Lower leg skin (tissue), 4 donors: ENCODE measurements at regions not wholly inside any gene's neighbourhood (a gene's known extent, or its start where the extent isn't known, plus 50 kb on each side); places are given as distances from the start of the nearest gene placed in this dataset.

ENCODE experiments used
- DNase-seq, 2 donors: peaks; one replicate each; pipeline ENCODE4 v3.0.0-alpha.2; 2019; ENCODE audit warnings: low spot score in 2 of 2
- H3K4me3 ChIP-seq: fragments of 200-600 bp; sonication (generic); 2 replicates; pipeline ENCODE4 v1.5.1; 2017; ENCODE audit warnings: mild to moderate bottlenecking, low read depth; ENCODE audit not compliant: poor library complexity, severe bottlenecking
- POLR2A ChIP-seq, 2 donors: fragments of 450-650 bp; IDR thresholded peaks; one replicate each; pipeline ENCODE4 v1.6.1; 2016 to 2017; ENCODE audit warnings: antibody characterized with exemption in 2 of 2, mild to moderate bottlenecking in 1 of 2, moderate library complexity in 1 of 2
- WGBS, 2 donors: methylation state at CpG; one replicate each; pipeline ENCODE4 v1.1.5; 2018; 5-methylcytosine and 5-hydroxymethylcytosine counted together
- intact Hi-C: fragments of 100-400 bp; cut with DNase I; formaldehyde crosslinking; loops from one replicate; pipeline ENCODE4 v1.15.0; 2023; ENCODE audit warnings: low total_unique reads
- TF ChIP-seq, protein P1 (sequence below), 3 donors: fragments of 450-650 bp; IDR thresholded peaks; one replicate each; pipeline ENCODE4 v1.5.1; 2016; ENCODE audit warnings: antibody characterized with exemption in 3 of 3, mild to moderate bottlenecking in 3 of 3, moderate library complexity in 2 of 3

DNA sequence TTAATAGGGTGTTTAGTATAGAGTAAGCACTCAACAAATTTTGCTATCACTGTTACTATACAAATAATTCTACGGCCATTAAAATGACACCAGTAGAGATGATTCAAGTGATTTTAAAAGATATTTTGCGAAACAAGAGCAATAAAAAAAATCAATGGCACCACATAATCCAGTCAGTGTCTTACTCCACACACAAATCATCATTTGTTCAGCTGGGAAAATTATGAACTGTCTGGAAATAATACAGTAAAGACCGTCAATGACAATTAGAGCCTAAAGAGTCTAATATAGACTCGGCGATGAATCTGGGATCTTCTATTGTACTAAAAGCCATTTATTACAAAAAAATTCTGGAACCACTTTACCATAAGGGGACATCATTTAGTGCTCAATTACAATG, 270.5 kb downstream of the ARRDC4 start:
- DNase-seq = no peak
- intact Hi-C loops = no loop called here
- no peak for TF ChIP-seq POLR2A (IDR thresholded peaks at IDR 0.05)
- WGBS, 2 donors = 87 to 88% methylated on average over 5 of the region's 5 CpGs
- H3K4me3 ChIP-seq = no peak overlapping the region

DNA sequence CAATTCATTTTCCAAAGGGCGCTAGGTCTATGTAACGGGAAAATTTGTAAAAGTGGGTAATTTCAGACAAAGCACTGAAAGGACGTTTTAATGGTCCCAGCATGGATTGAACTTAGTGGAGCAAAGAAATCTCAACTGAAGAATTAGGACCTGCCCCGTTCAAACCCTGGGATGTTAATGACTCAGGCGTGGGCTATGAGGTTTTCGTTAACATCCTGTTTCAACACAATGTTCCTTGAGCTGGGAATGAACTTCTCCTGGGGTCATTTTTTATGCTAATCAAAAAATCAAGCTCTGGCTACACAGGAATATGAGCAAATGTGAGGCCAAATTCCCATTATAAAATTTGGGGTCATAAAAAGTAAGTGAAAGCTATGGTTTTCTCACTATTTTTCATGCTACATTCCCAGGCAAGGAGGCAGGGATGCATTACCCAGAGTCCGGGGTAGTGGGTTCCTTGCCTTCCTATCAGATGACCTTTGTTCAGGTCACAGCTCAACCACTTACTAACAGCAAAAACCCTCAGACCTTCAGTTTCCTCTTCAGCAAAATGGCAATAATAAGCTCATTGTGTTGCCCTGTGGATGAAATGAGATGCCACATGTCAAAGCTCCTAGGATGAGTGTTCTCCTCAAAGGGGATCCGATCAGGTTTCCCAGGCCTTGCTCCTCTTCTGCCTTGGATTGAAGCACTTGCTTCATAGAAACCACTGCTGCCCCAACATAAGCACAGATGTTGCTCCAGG, 271.4 kb downstream of the ARRDC4 start:
- intact Hi-C loops = no loop called here
- WGBS, 2 donors = 75 to 77% methylated on average over 8 of the region's 8 CpGs
- H3K4me3 ChIP-seq = no peak overlapping the region
- TF ChIP-seq POLR2A (IDR thresholded peaks at IDR 0.05) = no peak
- TF ChIP-seq, protein P1, sequence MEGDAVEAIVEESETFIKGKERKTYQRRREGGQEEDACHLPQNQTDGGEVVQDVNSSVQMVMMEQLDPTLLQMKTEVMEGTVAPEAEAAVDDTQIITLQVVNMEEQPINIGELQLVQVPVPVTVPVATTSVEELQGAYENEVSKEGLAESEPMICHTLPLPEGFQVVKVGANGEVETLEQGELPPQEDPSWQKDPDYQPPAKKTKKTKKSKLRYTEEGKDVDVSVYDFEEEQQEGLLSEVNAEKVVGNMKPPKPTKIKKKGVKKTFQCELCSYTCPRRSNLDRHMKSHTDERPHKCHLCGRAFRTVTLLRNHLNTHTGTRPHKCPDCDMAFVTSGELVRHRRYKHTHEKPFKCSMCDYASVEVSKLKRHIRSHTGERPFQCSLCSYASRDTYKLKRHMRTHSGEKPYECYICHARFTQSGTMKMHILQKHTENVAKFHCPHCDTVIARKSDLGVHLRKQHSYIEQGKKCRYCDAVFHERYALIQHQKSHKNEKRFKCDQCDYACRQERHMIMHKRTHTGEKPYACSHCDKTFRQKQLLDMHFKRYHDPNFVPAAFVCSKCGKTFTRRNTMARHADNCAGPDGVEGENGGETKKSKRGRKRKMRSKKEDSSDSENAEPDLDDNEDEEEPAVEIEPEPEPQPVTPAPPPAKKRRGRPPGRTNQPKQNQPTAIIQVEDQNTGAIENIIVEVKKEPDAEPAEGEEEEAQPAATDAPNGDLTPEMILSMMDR (IDR thresholded peaks at IDR 0.05) = no peak
- DNase-seq = no peak

DNA sequence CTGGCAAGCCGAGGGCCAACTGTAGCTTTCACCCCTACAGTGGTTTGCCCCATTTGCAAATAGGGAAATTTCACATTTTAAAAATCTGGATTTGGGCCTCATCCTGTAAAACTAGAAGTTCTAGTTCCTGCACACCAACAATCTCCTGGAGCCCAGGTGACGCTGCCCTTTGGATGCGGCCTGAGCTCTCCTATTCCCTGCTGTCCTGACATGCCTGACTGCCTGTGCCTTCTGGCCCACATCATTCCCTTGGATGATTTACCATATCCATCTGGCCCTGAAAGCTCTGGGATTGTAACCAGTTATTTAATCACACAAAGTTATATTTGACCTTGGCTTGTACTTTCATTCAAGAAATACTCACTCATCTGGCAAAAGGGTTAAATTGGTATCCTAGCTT, 272.3 kb downstream of the ARRDC4 start:
- no peak for TF ChIP-seq POLR2A (IDR thresholded peaks at IDR 0.05)
- TF ChIP-seq, protein P1 (IDR thresholded peaks at IDR 0.05) = no peak
- 54 to 72% methylated on average over 3 of the region's 3 CpGs for WGBS, 2 donors
- no peak overlapping the region for H3K4me3 ChIP-seq
- intact Hi-C loops = no loop called here
- no peak for DNase-seq

DNA sequence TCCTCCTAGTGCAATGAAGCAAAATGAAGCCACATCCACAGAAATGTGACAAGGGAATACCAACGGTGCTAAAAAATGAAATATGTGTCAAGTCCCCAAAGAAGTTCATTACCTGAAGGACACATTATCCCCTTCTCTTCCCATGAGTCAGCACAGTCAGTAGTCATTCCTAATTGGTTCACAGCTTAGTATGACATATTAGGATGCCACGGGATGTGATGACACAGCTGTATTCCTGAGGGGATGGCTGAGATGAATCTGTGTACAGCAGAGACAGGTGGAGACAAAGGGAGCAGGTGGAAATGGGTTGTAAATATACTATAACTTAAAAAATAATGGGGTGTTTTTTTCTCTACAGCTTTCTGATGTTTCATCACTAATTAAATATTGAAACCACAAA, 273.4 kb downstream of the ARRDC4 start:
- WGBS, 2 donors = 65 to 83% methylated on average over 2 of the region's 2 CpGs
- no peak for DNase-seq
- no peak overlapping the region for H3K4me3 ChIP-seq
- TF ChIP-seq POLR2A (IDR thresholded peaks at IDR 0.05) = no peak
- TF ChIP-seq, protein P1 (IDR thresholded peaks at IDR 0.05) = no peak
- intact Hi-C loops = no loop called here

DNA sequence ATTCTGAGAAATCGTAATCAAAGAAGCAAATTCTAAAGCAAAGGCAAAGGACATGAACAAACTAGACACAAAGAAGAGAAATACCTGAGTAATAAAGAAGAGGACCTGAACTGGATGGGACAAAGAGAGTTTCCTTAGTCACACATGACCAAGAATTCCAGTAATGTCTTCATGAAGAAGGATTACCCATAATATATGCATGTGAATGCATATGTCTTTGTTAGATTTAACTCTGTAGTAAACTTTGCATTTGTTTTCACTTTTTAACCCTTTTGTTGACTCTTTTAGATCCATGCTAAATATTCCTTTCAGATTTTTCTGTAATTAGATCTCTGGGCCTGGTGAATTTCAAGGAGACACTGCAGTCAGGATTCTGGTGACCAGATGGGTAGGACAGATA, 279.8 kb downstream of the ARRDC4 start:
- WGBS, 2 donors = 0% methylated on average over 1 of the region's 1 CpG
- no peak overlapping the region for H3K4me3 ChIP-seq
- no peak for TF ChIP-seq POLR2A (IDR thresholded peaks at IDR 0.05)
- TF ChIP-seq, protein P1 (IDR thresholded peaks at IDR 0.05) = no peak
- intact Hi-C loops = no loop called here
- DNase-seq = no peak

DNA sequence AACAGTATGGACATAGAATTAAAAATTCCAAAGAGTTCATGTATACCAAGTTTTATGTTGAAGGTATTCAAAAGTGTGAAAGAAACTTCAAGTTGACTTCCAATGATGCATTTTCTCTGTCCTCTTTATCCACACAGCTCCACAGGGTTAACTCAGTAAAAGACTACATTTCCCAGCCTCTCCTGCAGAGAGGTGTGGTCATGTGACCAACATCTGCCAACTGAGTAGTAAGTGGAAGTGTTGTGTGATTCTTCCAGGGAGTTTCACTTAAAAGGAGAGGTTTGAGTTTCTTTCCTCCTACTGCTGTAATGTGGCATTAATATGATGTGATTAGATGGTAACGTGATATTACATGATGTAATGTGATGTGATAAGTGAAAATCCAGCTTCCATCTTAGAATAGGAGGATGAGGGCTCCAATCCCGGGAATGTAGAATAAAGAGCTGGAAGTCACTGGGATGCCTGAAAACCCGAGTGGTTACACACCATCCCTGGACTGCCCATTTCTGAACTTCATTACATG, 280.6 kb downstream of the ARRDC4 start:
- TF ChIP-seq POLR2A (IDR thresholded peaks at IDR 0.05) = no peak
- TF ChIP-seq, protein P1 (IDR thresholded peaks at IDR 0.05) = no peak
- DNase-seq = no peak
- intact Hi-C loops = no loop called here
- WGBS, 2 donors = 79 to 83% methylated on average over 3 of the region's 3 CpGs
- no peak overlapping the region for H3K4me3 ChIP-seq
